ENCODE measurements at regions not wholly inside any gene's neighbourhood (a gene's known extent, or its start where the extent isn't known, plus 50 kb on each side); places are given as distances from the start of the nearest gene placed in this dataset.
"Not testable (repeated sequence)": the region's sequence is repeated elsewhere in the genome, so short reads cannot be mapped to it uniquely, and the experiment has no call there.

- H3K27me3 Mint-ChIP-seq, result no peaks in the 10 kb centered on the region
- H3K36me3 Mint-ChIP-seq, result no peaks in the 10 kb centered on the region
- no peaks in the 10 kb centered on the region for H3K9me3 Mint-ChIP-seq (ENCODE audit: low read depth)
- no peak overlapping the region for H3K27ac Mint-ChIP-seq
- H3K4me3 Mint-ChIP-seq, result no peak overlapping the region
- no peaks in the 10 kb centered on the region for H3K4me1 Mint-ChIP-seq (ENCODE audit: low read depth)
Observed at GRCh38 chr5:99586878-99587277, 658.1 kb upstream of the CHD1 start.

GRCh38 chr5:99581204-99581603 is 652.4 kb upstream of the CHD1 start:
- not testable (repeated sequence) for H3K4me3 Mint-ChIP-seq; H3K36me3 Mint-ChIP-seq; H3K9me3 Mint-ChIP-seq (ENCODE audit: low read depth); H3K4me1 Mint-ChIP-seq (ENCODE audit: low read depth); H3K27ac Mint-ChIP-seq; H3K27me3 Mint-ChIP-seq

GRCh38 chr5:99562937-99563627 is 634.3 kb upstream of the CHD1 start:
- H3K4me1 Mint-ChIP-seq (ENCODE audit: low read depth); H3K9me3 Mint-ChIP-seq (ENCODE audit: low read depth); H3K4me3 Mint-ChIP-seq; H3K27ac Mint-ChIP-seq; H3K27me3 Mint-ChIP-seq; H3K36me3 Mint-ChIP-seq: not testable (repeated sequence)

GRCh38 chr5:99553211-99553810 is 624.5 kb upstream of the CHD1 start:
- no peaks in the 10 kb centered on the region for H3K9me3 Mint-ChIP-seq (ENCODE audit: low read depth)
- no peaks in the 10 kb centered on the region for H3K4me1 Mint-ChIP-seq (ENCODE audit: low read depth)

GRCh38 chr5:99544356-99544755 is 615.5 kb upstream of the CHD1 start:
- Mint-ChIP-seq H3K4me1 (ENCODE audit: low read depth) (no peaks in the 10 kb centered on the region), H3K9me3 (ENCODE audit: low read depth) (no peaks in the 10 kb centered on the region), H3K27ac (no peak overlapping the region), H3K4me3 (no peak overlapping the region), H3K36me3 (no peaks in the 10 kb centered on the region), H3K27me3 (no peaks in the 10 kb centered on the region)

More at GRCh38 chr5:99553211-99553810, 624.5 kb upstream of the CHD1 start:
- Mint-ChIP-seq H3K27ac (no peak overlapping the region), H3K36me3 (no peaks in the 10 kb centered on the region), H3K4me3 (no peak overlapping the region), H3K27me3 (no peaks in the 10 kb centered on the region)

- H3K27me3 Mint-ChIP-seq, result no peaks in the 10 kb centered on the region
- H3K36me3 Mint-ChIP-seq, result no peaks in the 10 kb centered on the region
Observed at GRCh38 chr5:99543841-99544240, 615.0 kb upstream of the CHD1 start.

GRCh38 chr5:99534241-99534640 is 605.4 kb upstream of the CHD1 start:
- H3K27ac Mint-ChIP-seq; H3K4me3 Mint-ChIP-seq; H3K4me1 Mint-ChIP-seq (ENCODE audit: low read depth); H3K9me3 Mint-ChIP-seq (ENCODE audit: low read depth); H3K27me3 Mint-ChIP-seq; H3K36me3 Mint-ChIP-seq: not testable (repeated sequence)

More at GRCh38 chr5:99543841-99544240, 615.0 kb upstream of the CHD1 start:
- H3K4me1 Mint-ChIP-seq (ENCODE audit: low read depth), result no peaks in the 10 kb centered on the region
- no peak overlapping the region for H3K4me3 Mint-ChIP-seq
- no peaks in the 10 kb centered on the region for H3K9me3 Mint-ChIP-seq (ENCODE audit: low read depth)
- no peak overlapping the region for H3K27ac Mint-ChIP-seq

- H3K27ac Mint-ChIP-seq; H3K36me3 Mint-ChIP-seq; H3K4me3 Mint-ChIP-seq; H3K27me3 Mint-ChIP-seq; H3K9me3 Mint-ChIP-seq (ENCODE audit: low read depth); H3K4me1 Mint-ChIP-seq (ENCODE audit: low read depth): not testable (repeated sequence)
Observed at GRCh38 chr5:99521666-99522065, 592.9 kb upstream of the CHD1 start.

- not testable (repeated sequence) for H3K9me3 Mint-ChIP-seq (ENCODE audit: low read depth); H3K36me3 Mint-ChIP-seq; H3K27me3 Mint-ChIP-seq; H3K27ac Mint-ChIP-seq; H3K4me3 Mint-ChIP-seq; H3K4me1 Mint-ChIP-seq (ENCODE audit: low read depth)
Observed at GRCh38 chr5:99515864-99516490, 587.2 kb upstream of the CHD1 start.

GRCh38 chr5:99510237-99510866 is 581.5 kb upstream of the CHD1 start:
- H3K4me1 Mint-ChIP-seq (ENCODE audit: low read depth); H3K36me3 Mint-ChIP-seq; H3K27me3 Mint-ChIP-seq; H3K9me3 Mint-ChIP-seq (ENCODE audit: low read depth); H3K27ac Mint-ChIP-seq; H3K4me3 Mint-ChIP-seq: not testable (repeated sequence)

GRCh38 chr5:99509064-99509463 is 580.3 kb upstream of the CHD1 start:
- H3K36me3 Mint-ChIP-seq; H3K27me3 Mint-ChIP-seq; H3K27ac Mint-ChIP-seq; H3K4me1 Mint-ChIP-seq (ENCODE audit: low read depth); H3K9me3 Mint-ChIP-seq (ENCODE audit: low read depth); H3K4me3 Mint-ChIP-seq: not testable (repeated sequence)

- not testable (repeated sequence) for H3K27me3 Mint-ChIP-seq; H3K27ac Mint-ChIP-seq; H3K9me3 Mint-ChIP-seq (ENCODE audit: low read depth); H3K4me3 Mint-ChIP-seq; H3K4me1 Mint-ChIP-seq (ENCODE audit: low read depth); H3K36me3 Mint-ChIP-seq
Observed at GRCh38 chr5:99495456-99495855, 566.6 kb upstream of the CHD1 start.

- H3K27ac Mint-ChIP-seq; H3K4me1 Mint-ChIP-seq (ENCODE audit: low read depth); H3K4me3 Mint-ChIP-seq; H3K36me3 Mint-ChIP-seq; H3K27me3 Mint-ChIP-seq; H3K9me3 Mint-ChIP-seq (ENCODE audit: low read depth): not testable (repeated sequence)
Observed at GRCh38 chr5:99478450-99478849, 549.6 kb upstream of the CHD1 start.

GRCh38 chr5:99473328-99473727 is 544.5 kb upstream of the CHD1 start:
- not testable (repeated sequence) for H3K27me3 Mint-ChIP-seq; H3K4me1 Mint-ChIP-seq (ENCODE audit: low read depth); H3K36me3 Mint-ChIP-seq; H3K9me3 Mint-ChIP-seq (ENCODE audit: low read depth); H3K4me3 Mint-ChIP-seq; H3K27ac Mint-ChIP-seq

- not testable (repeated sequence) for H3K9me3 Mint-ChIP-seq (ENCODE audit: low read depth); H3K4me1 Mint-ChIP-seq (ENCODE audit: low read depth); H3K4me3 Mint-ChIP-seq; H3K27ac Mint-ChIP-seq; H3K27me3 Mint-ChIP-seq; H3K36me3 Mint-ChIP-seq
Observed at GRCh38 chr5:99471726-99472125, 542.9 kb upstream of the CHD1 start.

- H3K27ac Mint-ChIP-seq; H3K4me1 Mint-ChIP-seq (ENCODE audit: low read depth); H3K27me3 Mint-ChIP-seq; H3K36me3 Mint-ChIP-seq; H3K9me3 Mint-ChIP-seq (ENCODE audit: low read depth); H3K4me3 Mint-ChIP-seq: not testable (repeated sequence)
Observed at GRCh38 chr5:99471178-99471577, 542.4 kb upstream of the CHD1 start.
